ENCODE measurements at regions not wholly inside any gene's neighbourhood (a gene's known extent, or its start where the extent isn't known, plus 50 kb on each side); places are given as distances from the start of the nearest gene placed in this dataset.

GRCh38 chr3:71876135-71877105 is 91.5 kb upstream of the PROK2 start:
- no peak for DNase-seq

GRCh38 chr3:71875461-71875947 is 90.6 kb upstream of the PROK2 start:
- DNase-seq, result peak; percentile 1 to 39

GRCh38 chr3:71874618-71875017 is 89.7 kb upstream of the PROK2 start:
- DNase-seq, result no peak

- no peak for DNase-seq
Measured at GRCh38 chr3:71873093-71873611, 88.2 kb upstream of the PROK2 start.

GRCh38 chr3:71872256-71872655 is 87.3 kb upstream of the PROK2 start:
- no peak for DNase-seq

- DNase-seq, result no peak
Measured at GRCh38 chr3:71870966-71871512, 86.1 kb upstream of the PROK2 start.

GRCh38 chr3:71868876-71869275 is 83.9 kb upstream of the PROK2 start:
- DNase-seq, result no peak

- no peak for DNase-seq
Measured at GRCh38 chr3:71865727-71866126, 80.8 kb upstream of the PROK2 start.

- DNase-seq, result no peak
Measured at GRCh38 chr3:71863563-71864190, 78.7 kb upstream of the PROK2 start.

- no peak for DNase-seq
Measured at GRCh38 chr3:71862371-71863140, 77.6 kb upstream of the PROK2 start.

- DNase-seq, result peak in 1 of 2 experiments; percentile 5
Measured at GRCh38 chr3:71859123-71859519, 74.2 kb upstream of the PROK2 start.

- no peak for DNase-seq
Measured at GRCh38 chr3:71858503-71859122, 73.7 kb upstream of the PROK2 start.

- no peak for DNase-seq
Measured at GRCh38 chr3:71857956-71858355, 73.0 kb upstream of the PROK2 start.

- no peak for DNase-seq
Measured at GRCh38 chr3:71854706-71855105, 69.8 kb upstream of the PROK2 start.

- DNase-seq, result no peak
Measured at GRCh38 chr3:71854096-71854495, 69.1 kb upstream of the PROK2 start.

- DNase-seq, result no peak
Measured at GRCh38 chr3:71851878-71852277, 66.9 kb upstream of the PROK2 start.

GRCh38 chr3:71850654-71851053 is 65.7 kb upstream of the PROK2 start:
- DNase-seq, result no peak

- DNase-seq, result no peak
Measured at GRCh38 chr3:71849681-71850080, 64.7 kb upstream of the PROK2 start.

GRCh38 chr3:71847794-71848193 is 62.8 kb upstream of the PROK2 start:
- no peak for DNase-seq

- DNase-seq, result no peak
Measured at GRCh38 chr3:71846185-71846584, 61.2 kb upstream of the PROK2 start.

- DNase-seq, result no peak
Measured at GRCh38 chr3:71843071-71843470, 58.1 kb upstream of the PROK2 start.

GRCh38 chr3:71838406-71838805 is 53.5 kb upstream of the PROK2 start:
- DNase-seq, result no peak

All from NCI-H1930 (cell line).